Stimulated activated CD4-positive, alpha-beta T cell treated with anti-CD3 and anti-CD28 coated beads, Interleukin-15, amount 100 ng/mL, for 48 hours (primary cell): ENCODE measurements at regions not wholly inside any gene's neighbourhood (a gene's known extent, or its start where the extent isn't known, plus 50 kb on each side); places are given as distances from the start of the nearest gene placed in this dataset.
"Not testable (repeated sequence)": the region's sequence is repeated elsewhere in the genome, so short reads cannot be mapped to it uniquely, and the experiment has no call there.

Source experiments
- DNase-seq, 2 donors: peaks; one replicate each; pipeline ENCODE4 v3.0.0-alpha.2; 2020; ENCODE audit warnings: low read depth in 2 of 2

DNA sequence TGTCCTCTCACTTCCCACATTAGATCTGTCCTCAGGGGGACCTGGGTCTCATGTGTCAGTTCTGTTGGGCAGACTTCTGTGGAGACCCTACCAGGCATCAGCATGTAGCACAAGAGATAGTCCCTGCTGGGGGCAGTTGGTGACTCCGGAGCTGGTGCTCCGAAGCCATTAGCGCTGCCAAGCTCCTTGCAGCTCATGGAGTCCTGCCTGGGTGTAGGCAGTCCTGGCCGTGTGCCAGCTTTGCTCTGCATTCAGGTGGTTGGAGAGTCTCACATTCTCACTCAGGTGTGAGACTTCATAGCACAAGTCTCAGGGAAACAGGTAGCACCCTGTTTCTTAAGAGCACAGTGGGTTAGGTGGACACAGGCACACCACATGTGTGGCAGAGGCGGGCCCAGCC is 202.3 kb downstream of the LIPI start:
- DNase-seq: not testable (repeated sequence)

DNA sequence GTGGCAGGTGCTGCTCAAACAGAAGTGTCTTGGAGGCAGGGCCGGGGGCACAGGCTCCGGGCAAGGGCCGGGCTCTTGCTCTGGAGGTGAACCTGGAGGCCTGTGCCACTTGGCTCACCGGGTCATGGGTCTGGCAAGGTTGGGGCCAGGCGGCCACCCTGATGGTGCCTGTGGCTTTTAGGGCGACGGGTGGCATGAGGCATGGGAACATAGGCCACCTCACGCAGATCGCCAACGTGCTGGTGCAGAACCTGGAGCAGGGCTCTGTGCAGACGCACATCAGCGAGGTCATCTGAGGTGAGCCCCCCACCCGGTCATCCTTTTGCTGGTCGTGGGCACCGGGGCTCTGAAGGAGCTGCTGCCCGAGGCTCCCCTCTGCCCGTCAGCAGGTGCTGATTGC is 202.7 kb downstream of the LIPI start:
- DNase-seq: not testable (repeated sequence)

DNA sequence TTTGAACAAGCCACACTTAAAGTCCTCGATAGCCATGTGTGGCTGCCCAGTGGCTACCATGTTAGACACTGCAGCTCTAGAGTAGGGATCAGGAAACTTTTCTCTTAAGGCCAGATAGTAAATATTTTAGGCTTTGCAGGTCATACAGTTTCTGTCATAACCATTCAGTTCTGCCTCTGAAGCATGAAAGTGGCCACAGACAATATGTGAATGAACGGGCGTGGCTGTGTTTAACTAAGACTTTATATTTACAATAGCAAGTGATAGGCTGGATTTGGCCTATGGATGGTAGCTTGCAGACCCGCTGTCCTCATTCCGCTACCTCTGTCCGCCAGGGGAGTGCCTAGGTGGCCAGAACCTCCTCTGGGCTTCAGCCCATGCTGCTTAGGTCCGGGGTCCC is 204.6 kb downstream of the LIPI start:
- not testable (repeated sequence) for DNase-seq

DNA sequence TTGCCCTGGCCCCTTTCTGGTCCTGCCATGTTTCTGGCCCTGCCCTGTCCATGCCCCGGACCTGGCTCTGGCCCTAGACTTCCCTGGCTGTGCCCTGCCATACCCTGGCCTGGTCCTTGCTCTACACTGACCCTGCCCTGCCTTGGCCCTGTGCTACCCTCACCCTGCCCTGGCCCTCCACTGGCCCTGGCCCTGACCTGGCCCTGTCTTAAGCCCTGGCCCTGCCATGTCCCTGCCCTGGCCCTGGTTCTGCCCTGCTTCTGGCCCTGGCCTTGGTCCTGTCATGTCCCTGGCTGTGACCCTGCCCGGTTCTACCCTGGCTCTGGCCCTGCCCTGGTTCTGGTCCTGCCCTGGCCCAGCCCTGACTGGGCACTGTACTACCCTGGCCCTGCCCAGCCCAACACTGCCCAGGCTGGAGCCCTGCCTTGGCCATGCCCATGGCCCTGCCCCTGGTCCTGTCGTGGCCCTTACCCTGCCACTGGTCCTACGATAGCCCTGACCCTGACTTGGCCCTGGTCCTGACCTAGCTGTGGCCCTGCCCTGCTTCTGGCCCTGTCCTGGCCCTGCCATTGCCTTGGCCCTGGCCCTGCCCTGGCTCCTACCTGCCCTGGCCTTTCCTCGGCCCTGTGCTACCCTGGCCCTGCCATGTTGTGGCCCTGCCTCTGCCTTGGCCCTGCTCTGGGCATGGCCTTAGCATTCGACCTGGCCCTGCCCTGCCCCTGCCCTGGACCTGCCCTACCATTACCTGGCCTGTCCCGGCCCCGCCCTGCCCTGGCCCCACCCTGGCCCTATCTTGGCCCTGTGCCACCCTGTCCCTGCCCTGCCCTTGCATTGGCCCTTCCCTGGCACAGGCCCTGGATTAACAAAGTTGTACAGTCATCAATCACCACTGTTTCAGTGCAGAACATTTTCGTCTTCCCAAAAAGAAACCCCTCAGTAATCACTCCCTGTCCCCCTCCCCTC is 223.5 kb downstream of the LIPI start:
- DNase-seq: not testable (repeated sequence)

DNA sequence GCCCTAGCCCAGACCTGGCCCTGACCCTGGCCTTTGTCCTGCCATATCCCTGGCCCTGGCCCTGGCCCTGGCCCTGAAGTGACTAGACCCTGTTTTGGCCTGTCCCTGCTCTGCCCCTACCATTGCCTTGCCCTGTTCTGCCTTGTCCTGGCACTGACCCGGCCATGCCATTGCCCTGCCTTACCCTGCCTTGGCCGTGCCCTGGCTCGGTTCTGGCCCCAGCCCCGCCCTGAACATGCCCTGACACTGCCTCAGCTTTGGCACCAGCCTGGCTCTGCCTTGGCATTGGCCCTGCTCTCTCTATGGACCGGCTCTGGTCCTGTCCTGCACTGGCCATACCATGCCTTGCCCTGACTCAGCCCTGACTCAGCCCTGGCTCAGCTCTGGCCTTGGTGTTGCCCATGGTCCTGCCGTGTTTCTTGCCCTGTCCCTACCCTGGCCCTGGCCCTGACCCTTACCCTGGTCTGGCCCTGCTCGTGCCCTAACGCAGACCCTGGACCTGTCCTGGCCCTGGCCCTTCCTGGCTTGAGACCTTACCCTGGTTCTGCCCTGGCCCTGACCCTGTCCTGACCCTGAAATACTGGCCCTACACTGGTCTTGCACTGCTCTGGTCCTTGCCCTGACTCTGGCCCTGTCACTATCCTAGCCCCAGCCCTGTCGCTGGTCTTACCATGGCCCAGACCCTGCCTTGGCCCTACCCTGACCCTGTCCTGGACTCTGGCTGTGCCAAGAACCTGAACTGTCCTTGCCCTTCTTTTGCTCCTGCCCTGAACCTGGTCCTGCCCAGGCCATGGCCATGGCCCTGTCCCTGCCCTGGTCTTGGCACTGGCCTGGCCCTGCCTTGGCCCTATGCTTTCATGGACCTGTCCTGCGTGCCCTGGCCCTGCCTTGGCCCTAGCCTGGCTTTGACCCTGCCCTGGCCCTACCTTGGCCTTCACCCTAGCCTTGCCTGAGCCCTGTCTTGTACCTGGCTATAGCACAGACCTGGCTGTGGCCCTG is 224.6 kb downstream of the LIPI start:
- not testable (repeated sequence) for DNase-seq

DNA sequence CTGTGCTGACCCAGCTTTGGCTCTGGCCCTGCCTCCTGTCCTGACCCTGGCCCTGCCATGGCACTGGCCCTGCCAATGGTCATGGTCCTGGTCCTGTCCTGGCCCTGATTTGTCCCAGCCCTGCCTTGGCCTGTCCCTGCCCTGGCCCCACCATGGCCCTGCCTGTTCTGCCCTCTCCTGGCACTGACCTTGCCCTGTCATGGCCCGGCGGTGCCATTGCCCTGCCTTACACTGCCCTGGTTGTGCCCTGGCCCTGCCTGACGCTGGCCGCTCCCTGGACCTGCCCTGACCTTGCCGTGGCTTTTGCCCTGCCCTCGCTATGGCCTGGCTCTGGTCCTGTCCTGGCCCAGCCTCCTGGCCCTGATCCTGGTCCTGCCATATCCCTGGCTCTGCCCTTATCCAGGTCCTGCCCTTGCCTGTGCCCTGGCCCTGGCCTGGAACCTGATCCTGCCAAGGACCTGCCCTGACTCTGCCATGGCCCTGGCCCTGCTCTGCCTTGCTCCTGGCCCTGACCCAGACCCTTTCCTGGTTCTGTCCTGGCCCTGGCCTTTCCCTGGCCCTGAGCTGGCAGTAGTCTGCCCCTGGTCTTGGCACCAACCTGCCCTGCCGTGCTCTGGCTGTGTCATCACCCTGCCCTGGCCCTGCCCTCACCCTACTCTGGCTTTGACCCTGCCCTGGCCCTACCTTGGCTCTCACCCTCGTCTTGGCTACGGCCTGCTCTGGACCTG is 225.5 kb downstream of the LIPI start:
- not testable (repeated sequence) for DNase-seq

DNA sequence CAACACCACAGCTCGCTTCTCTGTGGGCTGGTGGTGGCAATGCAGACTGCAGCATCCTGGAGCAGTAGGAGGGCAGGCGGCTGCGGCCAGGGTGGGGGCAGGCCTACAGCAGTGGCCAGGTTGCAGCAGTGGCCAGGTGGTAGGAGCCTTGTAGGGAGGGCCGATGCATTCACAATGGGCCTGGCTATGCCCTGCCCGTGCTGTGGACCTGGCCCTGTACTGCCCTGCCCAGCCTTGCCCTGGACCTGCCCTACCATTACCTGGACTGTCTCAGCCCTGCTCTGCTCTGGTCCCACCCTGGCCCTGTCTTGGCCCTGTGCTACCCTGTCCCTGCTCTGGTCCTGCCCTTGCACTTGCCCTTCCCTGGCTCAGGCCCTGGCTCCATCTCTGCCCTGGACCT is 226.0 kb downstream of the LIPI start:
- DNase-seq: not testable (repeated sequence)

DNA sequence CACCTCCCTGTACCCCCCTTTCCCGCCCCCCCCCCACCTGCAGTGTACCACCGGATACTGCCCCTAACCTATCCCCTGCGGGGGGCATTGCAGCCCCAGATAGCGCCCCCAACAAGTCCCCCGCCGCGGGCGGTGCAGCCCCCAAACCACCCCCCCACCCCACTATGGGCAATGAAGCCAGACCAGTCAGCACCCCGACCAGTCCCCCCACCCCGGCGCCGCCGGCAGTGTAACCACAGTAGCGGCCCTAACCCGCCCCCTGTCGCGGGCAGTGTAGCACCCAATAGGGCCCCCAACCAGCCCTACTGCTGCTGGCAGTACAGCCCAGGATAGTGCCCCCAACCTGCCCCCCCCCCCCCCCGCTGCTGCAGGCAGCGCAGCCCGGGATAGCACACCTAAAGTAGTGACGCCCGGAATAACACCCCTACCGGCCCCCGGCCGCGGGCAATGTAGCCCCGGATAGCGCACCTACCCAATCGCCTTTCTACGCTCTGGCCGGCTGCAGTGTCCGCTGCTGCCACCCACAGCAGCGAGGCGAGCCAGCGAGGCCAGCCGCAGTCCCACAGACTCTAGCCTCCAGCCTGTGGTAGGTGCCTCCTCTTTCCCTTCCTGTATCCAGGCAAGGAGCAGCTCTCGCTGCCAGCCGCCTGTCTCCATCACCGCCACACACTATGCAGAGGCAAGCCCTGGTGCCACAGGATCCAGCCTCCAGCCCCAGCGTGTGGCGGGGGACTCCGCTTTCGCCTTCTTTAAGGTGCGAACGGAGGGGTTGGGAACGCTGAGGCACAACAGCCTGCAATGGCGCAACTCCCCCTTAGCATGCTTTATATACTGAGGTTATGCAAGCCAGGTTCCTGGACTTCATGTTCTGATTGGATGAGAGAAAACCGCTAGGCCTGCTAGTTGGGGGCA is 229.3 kb downstream of the LIPI start:
- DNase-seq: not testable (repeated sequence)

DNA sequence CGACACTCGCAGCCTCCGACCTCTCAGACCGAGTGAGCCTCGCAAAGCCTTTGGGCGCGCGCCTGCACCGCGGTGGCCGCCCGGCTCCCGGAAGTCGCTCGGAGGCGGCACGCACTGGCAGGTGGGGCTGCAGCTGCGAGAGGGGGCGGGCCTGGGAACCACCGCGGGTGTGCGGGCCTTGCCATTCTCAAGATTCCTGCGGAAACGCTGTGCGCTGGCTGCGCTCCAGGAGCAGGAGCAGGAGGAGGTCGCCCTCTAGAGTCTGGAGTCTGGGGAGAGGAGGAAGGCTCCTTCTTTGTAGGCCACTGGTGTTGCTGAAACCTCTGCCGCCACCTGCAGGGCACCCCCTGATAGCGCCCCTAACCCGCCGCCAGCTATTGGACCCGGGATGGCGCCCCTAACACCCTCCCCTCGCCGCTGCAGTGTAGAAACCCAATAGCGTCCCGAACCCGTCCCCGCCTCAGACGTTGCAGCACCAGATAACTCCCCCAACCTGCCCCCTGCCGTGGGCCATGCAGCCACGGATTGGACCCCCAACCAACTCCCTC is 230.6 kb downstream of the LIPI start:
- peak; percentile 33 to 37 for DNase-seq

DNA sequence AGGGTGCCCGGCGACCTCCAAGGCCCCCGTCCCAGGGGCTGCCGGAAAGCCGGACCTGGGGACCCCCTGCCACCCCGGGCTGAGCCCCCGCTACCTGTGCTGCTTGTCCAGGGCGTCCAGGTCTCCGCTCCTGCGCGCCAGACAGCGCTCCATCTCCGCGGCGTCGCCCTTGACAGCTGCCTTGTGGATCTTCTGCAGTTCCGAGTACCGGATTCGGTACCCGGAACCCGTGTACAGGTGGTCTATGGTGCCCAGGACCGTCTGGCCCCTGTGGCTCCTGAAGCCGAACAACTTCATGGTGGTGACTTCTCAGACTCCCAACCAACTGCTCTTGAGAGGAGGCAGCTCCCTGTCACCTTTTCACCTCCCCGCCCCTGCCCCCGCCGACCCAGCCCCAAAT is 231.1 kb downstream of the LIPI start:
- not testable (repeated sequence) for DNase-seq

DNA sequence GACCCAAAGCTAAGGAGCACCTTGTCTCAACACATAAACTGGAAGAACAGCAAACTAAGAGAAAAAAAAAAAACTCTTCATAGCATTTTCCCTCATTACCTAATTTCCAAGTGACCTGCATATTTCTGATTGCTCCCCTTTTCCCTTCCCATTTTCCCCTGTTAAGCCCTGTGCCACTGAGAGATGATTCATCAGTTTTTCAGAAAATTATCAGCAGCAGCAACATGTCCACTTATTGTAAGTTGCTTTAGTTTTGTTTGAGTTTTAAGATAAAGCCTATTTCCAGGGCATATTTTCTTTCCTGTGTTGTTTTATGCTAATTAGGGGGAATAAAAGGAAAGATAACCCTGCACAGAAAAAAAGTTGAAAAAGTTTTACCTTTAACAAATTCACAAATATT is 236.2 kb downstream of the LIPI start:
- not testable (repeated sequence) for DNase-seq

DNA sequence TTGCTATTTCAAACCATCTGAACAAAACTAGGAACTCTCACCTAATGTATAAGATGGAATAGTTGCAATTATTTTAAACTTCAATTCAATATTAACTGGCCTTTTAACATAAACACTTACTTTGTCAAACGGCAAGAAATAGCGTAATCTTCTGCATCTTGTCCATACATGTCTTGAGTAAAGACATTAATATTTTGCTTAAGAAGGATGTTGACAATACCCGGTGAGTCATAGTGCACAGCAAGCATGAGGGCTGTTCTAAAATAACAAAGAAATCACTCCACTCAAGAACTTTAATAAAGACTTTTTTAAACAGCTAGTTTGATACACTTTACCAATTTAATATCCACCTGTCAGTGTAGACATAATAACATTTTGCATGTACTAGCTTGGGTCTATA is 240.9 kb downstream of the LIPI start:
- DNase-seq: not testable (repeated sequence)

DNA sequence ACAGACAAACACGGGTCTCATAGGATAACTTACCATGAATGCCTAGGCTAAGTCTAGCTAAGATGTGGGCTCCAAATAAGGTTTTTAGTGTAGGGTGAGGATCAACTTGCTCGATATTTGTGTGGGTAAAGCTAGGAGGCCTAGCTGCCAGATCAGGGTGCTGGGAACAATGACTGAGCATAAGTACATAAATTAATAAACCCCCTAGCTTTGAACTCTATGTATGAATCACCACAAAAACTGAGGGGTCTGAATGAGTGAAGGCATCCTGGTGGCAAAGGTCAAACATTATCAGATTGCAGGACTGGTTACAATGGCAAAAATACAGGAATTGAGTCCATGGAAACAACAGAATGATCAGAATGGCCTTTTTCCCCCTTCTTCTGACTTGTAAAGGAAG is 241.8 kb downstream of the LIPI start:
- not testable (repeated sequence) for DNase-seq

DNA sequence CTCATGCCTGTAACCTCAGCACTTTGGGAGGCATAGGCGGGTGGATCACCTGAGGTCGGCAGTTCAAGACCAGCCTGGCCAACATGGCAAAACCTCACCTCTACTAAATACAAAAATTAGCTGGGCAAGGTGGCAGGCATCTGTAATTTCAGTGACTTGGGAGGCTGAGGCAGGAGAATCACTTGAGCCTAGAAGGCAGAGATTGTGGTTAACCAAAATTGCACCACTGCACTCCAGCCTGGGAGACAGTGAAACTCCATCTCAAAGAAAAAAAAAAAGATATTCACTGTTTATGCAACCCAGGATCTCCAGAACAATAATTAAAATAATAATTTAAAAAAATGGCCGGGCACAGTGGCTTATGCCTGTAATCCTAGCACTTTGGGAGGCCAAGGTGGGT is 247.5 kb downstream of the LIPI start:
- not testable (repeated sequence) for DNase-seq

DNA sequence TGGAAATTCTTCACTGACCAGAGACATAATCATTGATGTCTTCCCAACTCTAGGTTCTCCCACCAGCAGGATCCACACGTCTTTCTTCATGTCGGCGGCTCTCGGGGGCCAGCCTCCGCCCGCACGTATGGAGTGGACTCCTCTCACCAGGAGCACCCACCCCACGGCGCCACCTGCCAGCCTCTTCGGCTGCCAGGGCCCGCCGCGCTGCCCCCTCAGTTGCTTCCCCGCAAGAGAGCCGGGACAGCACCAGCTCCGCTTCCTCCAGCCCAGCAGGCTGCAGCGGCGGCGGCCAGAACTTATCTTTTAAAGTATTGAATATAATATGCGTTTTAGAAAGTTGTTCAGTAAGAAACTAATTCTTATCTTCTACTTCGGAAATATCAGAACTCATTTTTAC is 273.5 kb downstream of the LIPI start:
- DNase-seq: no peak

DNA sequence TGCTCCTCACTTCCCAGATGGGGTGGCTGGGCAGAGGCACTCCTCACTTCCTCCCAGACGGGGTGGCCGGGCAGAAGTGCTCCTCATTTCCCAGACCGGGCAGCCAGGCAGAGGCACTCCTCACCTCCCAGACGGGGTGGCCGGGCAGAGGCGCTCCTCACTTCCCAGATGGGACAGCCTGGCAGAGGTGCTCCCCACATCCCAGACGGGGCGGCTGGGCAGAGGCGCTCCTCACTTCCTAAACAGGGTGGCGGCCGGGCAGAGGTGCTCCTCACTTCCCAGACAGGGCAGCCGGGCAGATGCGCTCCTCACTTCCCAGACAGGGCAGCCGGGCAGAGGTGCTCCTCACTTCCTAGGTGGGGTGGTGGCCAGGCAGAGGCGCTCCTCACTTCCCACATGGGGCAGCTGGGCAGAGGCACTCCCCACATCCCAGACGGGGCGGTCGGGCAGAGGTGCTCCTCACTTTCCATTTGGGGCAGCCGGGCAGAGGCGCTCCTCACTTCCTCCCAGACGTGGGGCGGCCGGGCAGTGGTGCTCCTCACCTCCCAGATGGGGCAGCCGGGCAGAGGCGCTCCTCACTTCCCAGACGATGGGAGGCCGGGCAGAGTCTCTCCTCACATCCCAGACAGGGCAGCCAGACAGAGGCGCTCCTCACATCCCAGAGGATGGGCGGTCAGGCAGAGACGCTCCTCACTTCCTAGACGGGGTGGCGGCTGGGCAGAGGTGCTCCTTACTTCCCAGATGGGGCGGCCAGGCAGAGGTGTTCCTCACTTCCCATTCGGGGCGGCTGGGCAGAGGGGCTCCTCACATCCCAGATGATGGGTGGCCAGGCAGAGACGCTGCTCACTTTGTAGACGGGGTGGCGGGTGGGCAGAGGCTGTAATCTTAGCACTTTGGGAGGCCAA is 274.5 kb downstream of the LIPI start:
- DNase-seq: not testable (repeated sequence)

DNA sequence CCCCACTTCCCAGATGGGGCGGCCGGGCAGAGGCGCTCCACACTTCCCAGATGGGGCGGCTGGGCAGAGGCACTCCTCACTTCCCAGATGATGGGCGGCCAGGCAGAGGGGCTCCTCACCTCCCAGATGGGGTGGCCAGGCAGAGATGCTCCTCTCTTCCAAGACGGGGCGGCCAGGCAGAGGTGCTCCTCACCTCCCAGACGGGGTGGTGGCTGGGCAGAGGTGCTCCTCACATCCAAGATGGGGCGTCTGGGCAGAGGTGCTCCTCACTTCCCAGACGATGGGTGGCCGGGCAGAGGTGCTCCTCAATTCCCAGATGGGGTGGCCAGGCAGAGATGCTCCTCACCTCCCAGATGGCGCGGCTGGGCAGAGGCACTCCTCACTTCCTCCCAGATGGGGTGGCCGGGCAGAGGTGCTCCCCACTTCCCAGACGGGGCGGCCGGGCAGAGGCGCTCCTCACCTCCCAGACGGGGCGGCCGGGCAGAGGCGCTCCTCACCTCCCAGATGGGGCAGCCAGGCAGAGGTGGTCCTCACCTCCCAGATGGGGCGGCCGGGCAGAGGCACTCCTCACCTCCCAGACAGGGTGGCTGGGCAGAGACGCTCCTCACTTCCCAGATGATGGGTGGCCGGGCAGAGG is 275.2 kb downstream of the LIPI start:
- not testable (repeated sequence) for DNase-seq

DNA sequence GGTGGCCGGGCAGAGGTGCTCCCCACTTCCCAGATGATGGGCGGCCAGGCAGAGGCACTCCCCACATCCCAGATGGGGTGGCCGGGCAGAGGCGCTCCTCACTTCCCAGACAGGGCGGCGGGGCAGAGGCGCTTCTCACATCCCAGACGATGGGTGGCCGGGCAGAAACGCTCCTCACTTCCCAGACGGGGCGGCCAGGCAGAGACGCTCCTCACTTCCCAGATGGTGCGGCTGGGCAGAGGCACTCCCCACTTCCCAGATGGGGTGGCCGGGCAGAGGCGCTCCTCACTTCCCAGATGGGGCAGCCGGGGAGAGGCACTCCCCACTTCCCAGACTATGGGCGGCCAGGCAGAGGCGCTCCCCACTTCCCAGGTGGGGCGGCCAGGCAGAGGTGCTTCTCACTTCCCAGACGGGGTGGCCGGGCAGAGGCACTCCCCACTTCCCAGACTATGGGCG is 275.8 kb downstream of the LIPI start:
- DNase-seq: not testable (repeated sequence)
